Ishikawa (cell line): ENCODE measurements at regions not wholly inside any gene's neighbourhood (a gene's known extent, or its start where the extent isn't known, plus 50 kb on each side); places are given as distances from the start of the nearest gene placed in this dataset.

Experiments
- CEBPB ChIP-seq: IDR thresholded peaks from 2 replicates; pipeline ENCODE4 v1.6.1; 2012
- CREB1 ChIP-seq: IDR thresholded peaks from 2 replicates; pipeline ENCODE4 v1.6.1; 2012; ENCODE audit warnings: low read depth
- EGR1 ChIP-seq: IDR thresholded peaks from 2 replicates; pipeline ENCODE4 v1.6.1; 2012
- EP300 ChIP-seq: IDR thresholded peaks from 2 replicates; pipeline ENCODE4 v1.6.1; 2012; ENCODE audit warnings: borderline replicate concordance
- FOXM1 ChIP-seq: IDR thresholded peaks from 2 replicates; pipeline ENCODE4 v1.6.1; 2012; ENCODE audit warnings: low read depth, borderline replicate concordance
- MAX ChIP-seq: IDR thresholded peaks from 2 replicates; pipeline ENCODE4 v1.6.1; 2012
- NFIC ChIP-seq: IDR thresholded peaks from 2 replicates; pipeline ENCODE4 v1.6.1; 2012
- RAD21 ChIP-seq: IDR thresholded peaks from 2 replicates; pipeline ENCODE4 v1.6.1; 2012; ENCODE audit warnings: low read depth
- REST ChIP-seq: IDR thresholded peaks from 2 replicates; pipeline ENCODE4 v1.6.1; 2012; ENCODE audit warnings: low read depth, mild to moderate bottlenecking
- TAF1 ChIP-seq: IDR thresholded peaks from 2 replicates; pipeline ENCODE4 v1.6.1; 2012; ENCODE audit warnings: low read depth, mild to moderate bottlenecking
- TCF12 ChIP-seq: IDR thresholded peaks from 2 replicates; pipeline ENCODE4 v1.6.1; 2012; ENCODE audit warnings: low read depth
- TEAD4 ChIP-seq: IDR thresholded peaks from 2 replicates; pipeline ENCODE4 v1.6.1; 2012
- USF1 ChIP-seq: IDR thresholded peaks from 2 replicates; pipeline ENCODE4 v1.6.1; 2012
- YY1 ChIP-seq: IDR thresholded peaks from 2 replicates; pipeline ENCODE4 v1.6.1; 2012; ENCODE audit warnings: low read depth
- ZBTB7A ChIP-seq: IDR thresholded peaks from 2 replicates; pipeline ENCODE4 v1.6.1; 2012; ENCODE audit warnings: low read depth

- no peak for TF ChIP-seq FOXM1
These were observed 51.0 kb upstream of the VEGFC start for GRCh38 chr4:176843710-176844109.

GRCh38 chr4:176844448-176844847, 51.7 kb upstream of the VEGFC start:
- TF ChIP-seq REST (no peak), ZBTB7A (no peak), NFIC (no peak), RAD21 (no peak), MAX (no peak), YY1 (no peak), CEBPB (no peak), TEAD4 (no peak), EGR1 (no peak), FOXM1 (no peak), TCF12 (no peak), EP300 (no peak), USF1 (no peak), TAF1 (no peak), CREB1 (no peak)

GRCh38 chr4:176845636-176846035, 52.9 kb upstream of the VEGFC start:
- TF ChIP-seq TCF12 (no peak), REST (no peak), YY1 (no peak), CEBPB (no peak)

GRCh38 chr4:176849076-176849475, 56.4 kb upstream of the VEGFC start:
- TF ChIP-seq TEAD4 (no peak), EGR1 (no peak), ZBTB7A (no peak), NFIC (no peak), YY1 (no peak), TAF1 (no peak), CREB1 (no peak), TCF12 (no peak), EP300 (no peak), RAD21 (no peak), CEBPB (no peak), MAX (no peak), USF1 (no peak), FOXM1 (no peak)

- no peak for TF ChIP-seq CEBPB
- no peak for TF ChIP-seq YY1
- TF ChIP-seq TAF1: no peak
- TF ChIP-seq RAD21: no peak
- TF ChIP-seq MAX: no peak
These were observed 57.7 kb upstream of the VEGFC start for GRCh38 chr4:176850436-176850835.

GRCh38 chr4:176856421-176856820, 63.7 kb upstream of the VEGFC start:
- TF ChIP-seq YY1 (no peak), EGR1 (no peak), TAF1 (no peak), FOXM1 (no peak), USF1 (no peak), ZBTB7A (no peak), MAX (no peak), CREB1 (no peak), CEBPB (no peak), TEAD4 (no peak), EP300 (no peak), TCF12 (no peak), REST (no peak), RAD21 (no peak), NFIC (no peak)
